ENCODE measurements at regions not wholly inside any gene's neighbourhood (a gene's known extent, or its start where the extent isn't known, plus 50 kb on each side); places are given as distances from the start of the nearest gene placed in this dataset.

DNA sequence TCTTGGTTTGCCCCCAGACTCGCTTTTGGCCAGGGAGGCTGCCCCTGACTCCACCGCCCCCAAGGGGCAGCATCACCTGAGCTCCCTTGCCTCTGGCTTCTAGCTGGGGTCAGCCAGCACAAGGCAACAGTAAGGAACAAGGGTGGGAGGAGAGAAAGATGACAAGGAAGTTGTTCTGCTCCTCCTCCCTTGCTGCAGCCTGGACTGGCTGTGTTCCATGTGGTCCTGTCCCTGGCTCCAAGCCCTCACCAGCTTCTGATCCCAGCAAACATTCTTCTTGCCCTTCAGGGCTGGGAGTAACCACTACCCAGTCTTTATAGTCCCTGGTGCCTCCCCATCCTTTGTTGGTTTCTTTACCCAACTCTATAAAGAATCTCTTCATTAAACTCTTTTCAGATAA is 100.3 kb upstream of the SPIN1 start:
- no peak for TF ChIP-seq CTCF (IDR thresholded peaks at IDR 0.05; ENCODE audit: low read depth, low read length)
- no peak overlapping the region for H3K4me3 ChIP-seq (replicated peaks in 1 of 2; ENCODE audit: low read depth in 2 of 2, low read length in 2 of 2)
- no peak for DNase-seq (ENCODE audit: low read depth in 2 of 2)

GRCh38 chr9:88280816-88281382 is 107.3 kb upstream of the SPIN1 start:
- DNase-seq (ENCODE audit: low read depth in 2 of 2), result peak; percentile 10 to 18
- no peak overlapping the region for H3K4me3 ChIP-seq (replicated peaks in 1 of 2; ENCODE audit: low read depth in 2 of 2, low read length in 2 of 2)
- TF ChIP-seq CTCF (IDR thresholded peaks at IDR 0.05; ENCODE audit: low read depth, low read length), result no peak

GRCh38 chr9:88278036-88278435 is 110.2 kb upstream of the SPIN1 start:
- no peak for DNase-seq (ENCODE audit: low read depth in 2 of 2)
- TF ChIP-seq CTCF (IDR thresholded peaks at IDR 0.05; ENCODE audit: low read depth, low read length), result no peak
- H3K4me3 ChIP-seq (replicated peaks in 1 of 2; ENCODE audit: low read depth in 2 of 2, low read length in 2 of 2), result no peak overlapping the region

- no peak for DNase-seq (ENCODE audit: low read depth in 2 of 2)
- no peak for TF ChIP-seq CTCF (IDR thresholded peaks at IDR 0.05; ENCODE audit: low read depth, low read length)
- no peak overlapping the region for H3K4me3 ChIP-seq (replicated peaks in 1 of 2; ENCODE audit: low read depth in 2 of 2, low read length in 2 of 2)
These were observed 114.2 kb upstream of the SPIN1 start for GRCh38 chr9:88274078-88274477.

- TF ChIP-seq CTCF (IDR thresholded peaks at IDR 0.05; ENCODE audit: low read depth, low read length), result no peak
- H3K4me3 ChIP-seq (replicated peaks in 1 of 2; ENCODE audit: low read depth in 2 of 2, low read length in 2 of 2), result no peak overlapping the region
- no peak for DNase-seq (ENCODE audit: low read depth in 2 of 2)
These were observed 115.3 kb upstream of the SPIN1 start for GRCh38 chr9:88272986-88273385.

- H3K4me3 ChIP-seq (replicated peaks in 1 of 2; ENCODE audit: low read depth in 2 of 2, low read length in 2 of 2), result no peak overlapping the region
- no peak for TF ChIP-seq CTCF (IDR thresholded peaks at IDR 0.05; ENCODE audit: low read depth, low read length)
- DNase-seq (ENCODE audit: low read depth in 2 of 2), result peak in 1 of 2 donors; percentile 17
These were observed 117.8 kb upstream of the SPIN1 start for GRCh38 chr9:88270413-88270812.

- TF ChIP-seq CTCF (IDR thresholded peaks at IDR 0.05; ENCODE audit: low read depth, low read length), result no peak
- H3K4me3 ChIP-seq (replicated peaks in 1 of 2; ENCODE audit: low read depth in 2 of 2, low read length in 2 of 2), result no peak overlapping the region
- no peak for DNase-seq (ENCODE audit: low read depth in 2 of 2)
These were observed 119.4 kb upstream of the SPIN1 start for GRCh38 chr9:88268886-88269285.
